ENCODE measurements at regions not wholly inside any gene's neighbourhood (a gene's known extent, or its start where the extent isn't known, plus 50 kb on each side); places are given as distances from the start of the nearest gene placed in this dataset.

- no peak for DNase-seq (ENCODE audit: low read depth, low spot score)
- Histone ChIP-seq H3K4me1 (ENCODE audit: control insufficient read depth, insufficient read depth, low read length) (no peaks in the 10 kb centered on the region), H3K27me3 (replicated peaks in 1 of 2; ENCODE audit: control insufficient read depth in 2 of 2, insufficient read depth in 2 of 2, low read length in 1 of 2) (no peaks in the 10 kb centered on the region), H3K9me3 (replicated peaks; ENCODE audit: control insufficient read depth, insufficient read depth, low read length) (no peaks in the 10 kb centered on the region), H3K27ac (ENCODE audit: control insufficient read depth, insufficient read depth) (no peak overlapping the region), H3K36me3 (ENCODE audit: control insufficient read depth in 2 of 2, insufficient read depth in 2 of 2, low read length in 1 of 2) (no peaks in the 10 kb centered on the region), H2AFZ (ENCODE audit: control insufficient read depth, low read depth, low read length) (no peak overlapping the region), H3K79me2 (ENCODE audit: control insufficient read depth, insufficient read depth, low read length) (no peaks in the 10 kb centered on the region), H3K9ac (ENCODE audit: control insufficient read depth, insufficient read depth, low read length) (no peak overlapping the region), H3K4me3 (no peak overlapping the region), H4K20me1 (ENCODE audit: control insufficient read depth, insufficient read depth) (no peaks in the 10 kb centered on the region), H3K4me2 (ENCODE audit: control insufficient read depth, insufficient read depth) (no peak overlapping the region)
- WGBS (ENCODE audit: insufficient coverage, insufficient replicate concordance, low lambda C conversion rate, missing lambda C conversion rate), result 0% methylated on average over 1 of the region's 1 CpG
- intact Hi-C loops (cut with micrococcal nuclease; ENCODE audit: unreplicated experiment), result no loop called here
- in situ Hi-C loops (cut with MboI), result no loop called here
- ChIA-PET CTCF (no interaction called here), POLR2A (interaction anchor here (0.6 kb wide), 1 partner anchor 1123 kb away, joined by 3 read pairs; no protein-coding TSS in a partner anchor), RAD21 (ENCODE audit: unreplicated experiment) (no interaction called here), SMC1A (ENCODE audit: uncharacterized antibody, unreplicated experiment) (no interaction called here)
- no TSS peak for BruUV-seq (replicated peaks)
- TF ChIP-seq ZNF622 (IDR thresholded peaks at IDR 0.05) (no peak), SUZ12 (IDR thresholded peaks at IDR 0.05; ENCODE audit: unreplicated experiment) (no peak)
- ATAC-seq, result no peak
- FAIRE-seq, result no peak
Measured at GRCh38 chr1:72547412-72547811, 265.1 kb upstream of the NEGR1 start.

- DNase-seq (ENCODE audit: low read depth, low spot score), result no peak
- SMC1A ChIA-PET (ENCODE audit: uncharacterized antibody, unreplicated experiment), result no interaction called here
- 0% methylated on average over 4 of the region's 4 CpGs for WGBS (ENCODE audit: insufficient coverage, insufficient replicate concordance, low lambda C conversion rate, missing lambda C conversion rate)
- FAIRE-seq, result no peak
- no peaks in the 10 kb centered on the region for H3K9me3 ChIP-seq (replicated peaks; ENCODE audit: control insufficient read depth, insufficient read depth, low read length)
- no peak overlapping the region for H3K4me2 ChIP-seq (ENCODE audit: control insufficient read depth, insufficient read depth)
- no TSS peak for BruUV-seq (replicated peaks)
- no peaks in the 10 kb centered on the region for H3K27me3 ChIP-seq (replicated peaks in 1 of 2; ENCODE audit: control insufficient read depth in 2 of 2, insufficient read depth in 2 of 2, low read length in 1 of 2)
- H3K36me3 ChIP-seq (ENCODE audit: control insufficient read depth in 2 of 2, insufficient read depth in 2 of 2, low read length in 1 of 2), result no peaks in the 10 kb centered on the region
- POLR2A ChIA-PET, result no interaction called here
- H3K27ac ChIP-seq (ENCODE audit: control insufficient read depth, insufficient read depth), result no peak overlapping the region
- no peaks in the 10 kb centered on the region for H3K4me1 ChIP-seq (ENCODE audit: control insufficient read depth, insufficient read depth, low read length)
- H3K79me2 ChIP-seq (ENCODE audit: control insufficient read depth, insufficient read depth, low read length), result no peaks in the 10 kb centered on the region
- no peak for ATAC-seq
- in situ Hi-C loops (cut with MboI) (no loop called here), intact Hi-C loops (cut with micrococcal nuclease; ENCODE audit: unreplicated experiment) (no loop called here)
- RAD21 ChIA-PET (ENCODE audit: unreplicated experiment), result no interaction called here
- H2AFZ ChIP-seq (ENCODE audit: control insufficient read depth, low read depth, low read length), result no peak overlapping the region
- TF ChIP-seq POU2F2 (IDR thresholded peaks at IDR 0.05; ENCODE audit: borderline replicate concordance, low read depth, low read length) (no peak), PRDM15 (CRISPR knock-in tag; IDR thresholded peaks at IDR 0.05) (no peak)
- no peak overlapping the region for H3K9ac ChIP-seq (ENCODE audit: control insufficient read depth, insufficient read depth, low read length)
- no peaks in the 10 kb centered on the region for H4K20me1 ChIP-seq (ENCODE audit: control insufficient read depth, insufficient read depth)
- no peak overlapping the region for H3K4me3 ChIP-seq
- CTCF ChIA-PET, result no interaction called here
Measured at GRCh38 chr1:72540674-72541073, 258.3 kb upstream of the NEGR1 start.
